Suprapubic skin (tissue), 3 donors: ENCODE measurements at regions not wholly inside any gene's neighbourhood (a gene's known extent, or its start where the extent isn't known, plus 50 kb on each side); places are given as distances from the start of the nearest gene placed in this dataset.

Source experiments
- CTCF ChIP-seq, 2 donors: fragments of 200-600 bp in 1 of 2; fragments of 450-650 bp in 1 of 2; sonication (generic) in 1 of 2; IDR thresholded peaks; one replicate each; pipeline ENCODE4 v1.5.1; 2016 to 2019; ENCODE audit warnings: antibody characterized with exemption in 2 of 2, mild to moderate bottlenecking in 1 of 2, moderate library complexity in 1 of 2
- EP300 ChIP-seq: sonication (generic); formaldehyde crosslinking; IDR thresholded peaks from one replicate; pipeline ENCODE4 v1.6.1; 2017; ENCODE audit warnings: antibody characterized with exemption
- POLR2A ChIP-seq, 2 donors: fragments of 450-650 bp; IDR thresholded peaks; one replicate each; pipeline ENCODE4 v1.6.1; 2017; ENCODE audit warnings: antibody characterized with exemption in 2 of 2, mild to moderate bottlenecking in 2 of 2, moderate library complexity in 2 of 2

GRCh38 chr17:77665833-77666232 is 292.7 kb upstream of the TNRC6C start:
- TF ChIP-seq CTCF (IDR thresholded peaks at IDR 0.05) (no peak), POLR2A (IDR thresholded peaks at IDR 0.05) (no peak), EP300 (no peak)
